ENCODE measurements at regions not wholly inside any gene's neighbourhood (a gene's known extent, or its start where the extent isn't known, plus 50 kb on each side); places are given as distances from the start of the nearest gene placed in this dataset.

DNA sequence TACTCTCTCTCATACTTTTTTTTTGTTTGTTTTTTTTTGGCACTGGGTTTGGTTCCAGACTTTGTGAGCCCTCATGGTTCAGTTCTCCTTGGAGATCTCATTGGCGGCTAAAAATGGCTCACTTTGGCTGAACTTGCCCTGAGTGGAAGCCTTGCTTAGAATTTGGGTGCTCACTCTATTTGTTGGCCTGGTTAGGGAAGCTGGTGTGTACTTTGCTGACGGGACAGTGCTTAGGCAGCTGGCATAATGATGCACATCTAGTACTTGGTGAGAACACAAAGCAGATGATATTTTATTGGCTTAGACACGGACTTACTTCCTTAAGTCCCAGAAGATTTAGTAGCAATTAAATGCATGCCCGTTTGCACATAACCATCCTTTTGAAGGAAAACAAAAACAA lies 66.5 kb upstream of the GRAMD1B start:
- TF ChIP-seq TOX (CRISPR knock-in tag; IDR thresholded peaks at IDR 0.05; ENCODE audit: borderline replicate concordance) = no peak
- no peak for TF ChIP-seq ARNTL (CRISPR knock-in tag; IDR thresholded peaks at IDR 0.05; ENCODE audit: borderline replicate concordance, low read depth)
- TF ChIP-seq, protein P1, sequence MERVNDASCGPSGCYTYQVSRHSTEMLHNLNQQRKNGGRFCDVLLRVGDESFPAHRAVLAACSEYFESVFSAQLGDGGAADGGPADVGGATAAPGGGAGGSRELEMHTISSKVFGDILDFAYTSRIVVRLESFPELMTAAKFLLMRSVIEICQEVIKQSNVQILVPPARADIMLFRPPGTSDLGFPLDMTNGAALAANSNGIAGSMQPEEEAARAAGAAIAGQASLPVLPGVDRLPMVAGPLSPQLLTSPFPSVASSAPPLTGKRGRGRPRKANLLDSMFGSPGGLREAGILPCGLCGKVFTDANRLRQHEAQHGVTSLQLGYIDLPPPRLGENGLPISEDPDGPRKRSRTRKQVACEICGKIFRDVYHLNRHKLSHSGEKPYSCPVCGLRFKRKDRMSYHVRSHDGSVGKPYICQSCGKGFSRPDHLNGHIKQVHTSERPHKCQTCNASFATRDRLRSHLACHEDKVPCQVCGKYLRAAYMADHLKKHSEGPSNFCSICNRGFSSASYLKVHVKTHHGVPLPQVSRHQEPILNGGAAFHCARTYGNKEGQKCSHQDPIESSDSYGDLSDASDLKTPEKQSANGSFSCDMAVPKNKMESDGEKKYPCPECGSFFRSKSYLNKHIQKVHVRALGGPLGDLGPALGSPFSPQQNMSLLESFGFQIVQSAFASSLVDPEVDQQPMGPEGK (CRISPR knock-in tag; IDR thresholded peaks at IDR 0.05; ENCODE audit: borderline replicate concordance) = no peak
- TF ChIP-seq, protein P2, sequence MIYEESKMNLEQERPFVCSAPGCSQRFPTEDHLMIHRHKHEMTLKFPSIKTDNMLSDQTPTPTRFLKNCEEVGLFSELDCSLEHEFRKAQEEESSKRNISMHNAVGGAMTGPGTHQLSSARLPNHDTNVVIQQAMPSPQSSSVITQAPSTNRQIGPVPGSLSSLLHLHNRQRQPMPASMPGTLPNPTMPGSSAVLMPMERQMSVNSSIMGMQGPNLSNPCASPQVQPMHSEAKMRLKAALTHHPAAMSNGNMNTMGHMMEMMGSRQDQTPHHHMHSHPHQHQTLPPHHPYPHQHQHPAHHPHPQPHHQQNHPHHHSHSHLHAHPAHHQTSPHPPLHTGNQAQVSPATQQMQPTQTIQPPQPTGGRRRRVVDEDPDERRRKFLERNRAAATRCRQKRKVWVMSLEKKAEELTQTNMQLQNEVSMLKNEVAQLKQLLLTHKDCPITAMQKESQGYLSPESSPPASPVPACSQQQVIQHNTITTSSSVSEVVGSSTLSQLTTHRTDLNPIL (CRISPR knock-in tag; IDR thresholded peaks at IDR 0.05; ENCODE audit: low read depth) = no peak
- TF ChIP-seq ZFP3 (CRISPR knock-in tag; IDR thresholded peaks at IDR 0.05) = no peak
- TF ChIP-seq ZFP30 (CRISPR knock-in tag; IDR thresholded peaks at IDR 0.05) = no peak
- TF ChIP-seq, protein P3, sequence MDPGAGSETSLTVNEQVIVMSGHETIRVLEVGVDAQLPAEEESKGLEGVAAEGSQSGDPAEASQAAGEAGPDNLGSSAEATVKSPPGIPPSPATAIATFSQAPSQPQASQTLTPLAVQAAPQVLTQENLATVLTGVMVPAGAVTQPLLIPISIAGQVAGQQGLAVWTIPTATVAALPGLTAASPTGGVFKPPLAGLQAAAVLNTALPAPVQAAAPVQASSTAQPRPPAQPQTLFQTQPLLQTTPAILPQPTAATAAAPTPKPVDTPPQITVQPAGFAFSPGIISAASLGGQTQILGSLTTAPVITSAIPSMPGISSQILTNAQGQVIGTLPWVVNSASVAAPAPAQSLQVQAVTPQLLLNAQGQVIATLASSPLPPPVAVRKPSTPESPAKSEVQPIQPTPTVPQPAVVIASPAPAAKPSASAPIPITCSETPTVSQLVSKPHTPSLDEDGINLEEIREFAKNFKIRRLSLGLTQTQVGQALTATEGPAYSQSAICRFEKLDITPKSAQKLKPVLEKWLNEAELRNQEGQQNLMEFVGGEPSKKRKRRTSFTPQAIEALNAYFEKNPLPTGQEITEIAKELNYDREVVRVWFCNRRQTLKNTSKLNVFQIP (CRISPR knock-in tag; IDR thresholded peaks at IDR 0.05; ENCODE audit: borderline replicate concordance, low read depth) = no peak
- no peak for TF ChIP-seq CSDC2 (CRISPR knock-in tag; IDR thresholded peaks at IDR 0.05)
- no peak for TF ChIP-seq RARB (CRISPR knock-in tag; IDR thresholded peaks at IDR 0.05)
- no peak for TF ChIP-seq ZNF565 (CRISPR knock-in tag; conservative IDR thresholded peaks at IDR 0.05; ENCODE audit: low read depth)
- TF ChIP-seq OSR1 (CRISPR knock-in tag; IDR thresholded peaks at IDR 0.05) = no peak
